ENCODE measurements at regions not wholly inside any gene's neighbourhood (a gene's known extent, or its start where the extent isn't known, plus 50 kb on each side); places are given as distances from the start of the nearest gene placed in this dataset.

DNA sequence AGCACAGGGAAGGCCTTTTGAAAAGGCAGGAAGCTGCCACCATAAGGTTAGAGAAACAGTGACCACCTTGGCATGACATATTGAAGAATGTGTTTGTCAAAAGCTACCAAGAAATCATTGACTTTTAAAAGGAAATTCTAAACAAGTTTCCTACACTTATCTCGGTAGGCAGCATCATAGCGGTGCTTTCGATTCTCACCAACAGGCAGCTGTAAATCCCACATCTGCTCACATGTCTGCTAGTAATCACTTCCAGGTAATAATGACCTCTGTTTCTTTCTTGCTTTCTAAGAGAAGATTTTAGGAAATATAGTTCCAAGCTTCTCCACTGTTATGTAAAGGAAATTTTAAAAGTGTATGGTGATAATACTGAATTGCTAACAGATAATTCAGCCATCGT, 821.1 kb upstream of the FOXG1 start:
- no peak for DNase-seq
- WGBS, 2 donors = 77 to 79% methylated on average over 4 of the region's 4 CpGs
- H3K27ac ChIP-seq = no peak overlapping the region
- TF ChIP-seq, protein P1, sequence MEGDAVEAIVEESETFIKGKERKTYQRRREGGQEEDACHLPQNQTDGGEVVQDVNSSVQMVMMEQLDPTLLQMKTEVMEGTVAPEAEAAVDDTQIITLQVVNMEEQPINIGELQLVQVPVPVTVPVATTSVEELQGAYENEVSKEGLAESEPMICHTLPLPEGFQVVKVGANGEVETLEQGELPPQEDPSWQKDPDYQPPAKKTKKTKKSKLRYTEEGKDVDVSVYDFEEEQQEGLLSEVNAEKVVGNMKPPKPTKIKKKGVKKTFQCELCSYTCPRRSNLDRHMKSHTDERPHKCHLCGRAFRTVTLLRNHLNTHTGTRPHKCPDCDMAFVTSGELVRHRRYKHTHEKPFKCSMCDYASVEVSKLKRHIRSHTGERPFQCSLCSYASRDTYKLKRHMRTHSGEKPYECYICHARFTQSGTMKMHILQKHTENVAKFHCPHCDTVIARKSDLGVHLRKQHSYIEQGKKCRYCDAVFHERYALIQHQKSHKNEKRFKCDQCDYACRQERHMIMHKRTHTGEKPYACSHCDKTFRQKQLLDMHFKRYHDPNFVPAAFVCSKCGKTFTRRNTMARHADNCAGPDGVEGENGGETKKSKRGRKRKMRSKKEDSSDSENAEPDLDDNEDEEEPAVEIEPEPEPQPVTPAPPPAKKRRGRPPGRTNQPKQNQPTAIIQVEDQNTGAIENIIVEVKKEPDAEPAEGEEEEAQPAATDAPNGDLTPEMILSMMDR (IDR thresholded peaks at IDR 0.05) = no peak
- no peak for TF ChIP-seq POLR2A (IDR thresholded peaks at IDR 0.05)
- intact Hi-C loops (cut with DNase I; ENCODE audit: low total_unique reads) = no loop called here
- H3K4me1 ChIP-seq = no peaks in the 10 kb centered on the region
- H3K36me3 ChIP-seq (ENCODE audit: low read depth, missing control alignments) = no peaks in the 10 kb centered on the region
- H3K4me3 ChIP-seq = no peak overlapping the region
- H3K9me3 ChIP-seq = no peaks in the 10 kb centered on the region
- no peaks in the 10 kb centered on the region for H3K27me3 ChIP-seq

DNA sequence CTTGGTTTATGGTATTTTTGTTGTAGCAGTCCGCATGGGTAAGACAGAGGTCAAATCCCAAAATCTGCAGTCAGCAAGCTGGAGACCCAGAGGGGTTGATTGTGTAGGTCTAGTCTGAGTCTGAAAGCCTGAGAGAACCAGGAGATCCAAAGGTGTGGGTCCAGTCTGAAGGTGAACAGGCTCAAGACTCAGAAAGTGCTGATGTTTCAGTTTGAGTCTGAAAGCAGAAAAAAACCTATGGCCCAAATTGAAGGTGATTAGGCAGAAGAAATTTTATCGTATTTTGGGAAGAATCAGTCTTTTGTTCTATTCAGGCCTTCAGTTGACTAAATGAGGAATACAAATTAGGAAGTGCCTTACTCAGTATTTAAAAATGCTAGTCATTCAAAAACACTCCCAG, 807.8 kb upstream of the FOXG1 start:
- Histone ChIP-seq H3K4me3 (no peak overlapping the region), H3K4me1 (no peaks in the 10 kb centered on the region), H3K36me3 (ENCODE audit: low read depth, missing control alignments) (no peaks in the 10 kb centered on the region), H3K9me3 (no peaks in the 10 kb centered on the region), H3K27me3 (no peaks in the 10 kb centered on the region), H3K27ac (no peak overlapping the region)
- DNase-seq = no peak
- WGBS, 2 donors = 82 to 87% methylated on average over 2 of the region's 2 CpGs
- intact Hi-C loops (cut with DNase I; ENCODE audit: low total_unique reads) = no loop called here
- TF ChIP-seq POLR2A (IDR thresholded peaks at IDR 0.05) = no peak
- TF ChIP-seq, protein P1 (IDR thresholded peaks at IDR 0.05) = no peak

DNA sequence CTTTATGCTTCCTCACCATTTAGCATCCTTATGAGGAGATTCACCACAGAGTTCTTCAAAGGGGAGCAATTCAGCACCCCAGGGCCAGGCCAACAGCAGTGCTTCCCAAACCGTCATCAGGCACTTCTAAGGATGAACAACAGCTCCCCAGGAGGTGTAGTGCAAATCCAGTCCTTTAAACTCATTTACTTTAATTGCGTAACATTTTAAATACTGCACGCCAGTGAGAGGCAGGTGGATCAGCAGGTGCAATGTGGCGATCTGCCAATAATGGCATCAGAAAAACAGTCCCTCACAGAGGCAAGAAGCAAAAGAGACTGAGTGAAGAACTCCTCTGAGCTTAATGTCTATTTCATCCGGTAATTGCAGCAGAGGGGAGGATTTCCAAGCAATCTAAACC, 770.9 kb upstream of the FOXG1 start:
- no peaks in the 10 kb centered on the region for H3K27me3 ChIP-seq
- no peak overlapping the region for H3K27ac ChIP-seq
- no peak for DNase-seq
- H3K4me3 ChIP-seq = no peak overlapping the region
- TF ChIP-seq, protein P1 (IDR thresholded peaks at IDR 0.05) = no peak
- no peak for TF ChIP-seq POLR2A (IDR thresholded peaks at IDR 0.05)
- no peaks in the 10 kb centered on the region for H3K4me1 ChIP-seq
- no peaks in the 10 kb centered on the region for H3K9me3 ChIP-seq
- 84% methylated on average over 5 of the region's 5 CpGs for WGBS, 2 donors
- intact Hi-C loops (cut with DNase I; ENCODE audit: low total_unique reads) = no loop called here
- H3K36me3 ChIP-seq (ENCODE audit: low read depth, missing control alignments) = no peaks in the 10 kb centered on the region

DNA sequence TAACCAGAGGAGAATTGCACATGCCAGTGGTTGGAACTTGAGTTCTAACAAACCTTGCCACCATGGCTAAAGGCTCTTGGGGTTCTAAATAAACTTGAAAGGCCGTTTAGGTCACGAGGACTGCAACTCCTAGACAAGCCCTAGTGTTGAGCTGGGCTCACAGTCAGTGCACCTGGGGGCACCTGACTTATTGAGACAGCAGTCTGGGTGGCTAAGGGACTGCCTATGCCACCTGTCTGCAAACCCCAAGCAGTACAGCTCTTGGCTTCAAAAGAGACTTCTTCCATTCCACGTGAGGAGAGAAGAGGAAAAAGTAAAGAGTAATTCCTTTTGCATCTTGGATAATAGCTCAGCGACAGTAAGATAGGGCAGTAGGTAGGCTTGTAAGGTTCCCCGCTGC, 765.6 kb upstream of the FOXG1 start:
- H3K36me3 ChIP-seq (ENCODE audit: low read depth, missing control alignments) = no peaks in the 10 kb centered on the region
- no peaks in the 10 kb centered on the region for H3K4me1 ChIP-seq
- H3K9me3 ChIP-seq = no peaks in the 10 kb centered on the region
- TF ChIP-seq POLR2A (IDR thresholded peaks at IDR 0.05) = no peak
- TF ChIP-seq, protein P1 (IDR thresholded peaks at IDR 0.05) = no peak
- no peak for DNase-seq
- no peak overlapping the region for H3K27ac ChIP-seq
- no peaks in the 10 kb centered on the region for H3K27me3 ChIP-seq
- WGBS, 2 donors = 81 to 83% methylated on average over 5 of the region's 5 CpGs
- H3K4me3 ChIP-seq = no peak overlapping the region
- intact Hi-C loops (cut with DNase I; ENCODE audit: low total_unique reads) = no loop called here

DNA sequence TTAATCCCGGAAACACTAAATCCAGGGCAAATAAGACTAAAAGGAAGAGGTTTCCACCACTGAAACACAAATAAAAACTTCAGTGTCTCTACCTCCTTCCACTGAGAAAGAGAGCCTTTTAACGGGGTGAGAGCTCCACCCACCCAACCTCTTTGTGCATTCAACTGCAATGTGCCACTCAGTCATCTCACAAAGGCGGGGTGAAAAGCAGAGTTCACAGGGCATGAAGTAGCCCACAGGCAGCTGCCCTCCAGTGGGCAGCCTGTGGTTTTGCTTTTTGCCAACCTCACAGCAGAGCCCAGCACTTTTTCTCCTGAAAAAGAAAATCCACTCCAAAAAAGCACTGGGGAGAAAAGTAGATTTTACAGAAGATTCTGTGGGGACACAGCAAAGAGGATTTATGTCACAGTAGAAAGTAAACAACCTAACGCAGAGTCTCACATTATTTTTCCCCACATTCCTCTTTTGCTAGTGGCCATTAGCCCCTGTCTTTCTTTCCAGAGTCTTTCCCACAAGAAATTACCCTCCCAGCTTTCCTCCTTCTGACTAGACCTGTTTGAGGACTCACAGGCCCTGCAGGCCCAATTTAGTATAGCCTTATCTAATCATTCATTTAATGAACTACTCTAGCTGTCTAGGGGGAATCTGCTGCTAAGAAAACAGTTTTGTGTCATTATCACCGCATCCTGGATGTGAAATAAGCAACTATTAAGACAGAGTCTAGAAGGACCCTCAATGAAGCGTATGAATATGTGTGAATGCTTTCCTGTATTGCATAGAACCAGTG, 753.8 kb upstream of the FOXG1 start:
- H3K27ac ChIP-seq = no peak overlapping the region
- H3K9me3 ChIP-seq = no peaks in the 10 kb centered on the region
- TF ChIP-seq, protein P1 (IDR thresholded peaks at IDR 0.05) = no peak
- no peak for TF ChIP-seq POLR2A (IDR thresholded peaks at IDR 0.05)
- H3K4me3 ChIP-seq = no peak overlapping the region
- H3K27me3 ChIP-seq = no peaks in the 10 kb centered on the region
- DNase-seq = no peak
- intact Hi-C loops (cut with DNase I; ENCODE audit: low total_unique reads) = no loop called here
- no peaks in the 10 kb centered on the region for H3K4me1 ChIP-seq
- no peaks in the 10 kb centered on the region for H3K36me3 ChIP-seq (ENCODE audit: low read depth, missing control alignments)
- 69 to 75% methylated on average over 6 of the region's 6 CpGs for WGBS, 2 donors
